ENCODE measurements at regions not wholly inside any gene's neighbourhood (a gene's known extent, or its start where the extent isn't known, plus 50 kb on each side); places are given as distances from the start of the nearest gene placed in this dataset.

DNA sequence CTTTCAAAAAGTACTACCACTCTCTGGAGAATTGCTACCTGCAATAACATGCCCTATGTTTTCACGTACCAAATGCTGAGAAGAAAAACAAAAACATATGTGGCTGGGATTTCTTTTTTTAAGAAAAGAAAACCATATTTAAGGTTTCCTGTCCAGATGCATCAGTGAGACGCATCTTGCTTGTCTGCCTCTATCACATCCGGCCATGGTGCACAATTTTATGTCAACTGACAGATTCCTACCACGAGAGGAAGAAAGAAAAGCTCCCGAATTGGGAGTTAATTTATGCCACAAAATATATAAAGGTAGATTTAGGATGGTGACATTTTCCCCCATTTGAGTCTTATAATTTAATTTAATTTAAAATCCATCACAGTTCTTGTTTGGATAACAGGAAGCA lies 62.3 kb upstream of the COL24A1 start:
- no peaks in the 10 kb centered on the region for H3K4me1 ChIP-seq (ENCODE audit: control insufficient read depth, insufficient read depth, low read length)
- ChIA-PET POLR2A (no interaction called here), RAD21 (ENCODE audit: unreplicated experiment) (no interaction called here), CTCF (no interaction called here), SMC1A (ENCODE audit: uncharacterized antibody, unreplicated experiment) (no interaction called here)
- no peak overlapping the region for H2AFZ ChIP-seq (ENCODE audit: control insufficient read depth, low read depth, low read length)
- no peak overlapping the region for H3K4me3 ChIP-seq
- H3K9ac ChIP-seq (ENCODE audit: control insufficient read depth, insufficient read depth, low read length) = no peak overlapping the region
- H3K4me2 ChIP-seq (ENCODE audit: control insufficient read depth, insufficient read depth) = no peak overlapping the region
- no peaks in the 10 kb centered on the region for H3K79me2 ChIP-seq (ENCODE audit: control insufficient read depth, insufficient read depth, low read length)
- ATAC-seq (no peak), DNase-seq (ENCODE audit: low read depth, low spot score) (no peak), FAIRE-seq (no peak)
- TF ChIP-seq BACH1 (IDR thresholded peaks at IDR 0.05; ENCODE audit: borderline replicate concordance) (no peak), STAT1 (conservative IDR thresholded peaks at IDR 0.05) (no peak), ATF2 (IDR thresholded peaks at IDR 0.05; ENCODE audit: low read length) (no peak)
- BruUV-seq (replicated peaks) = no TSS peak
- in situ Hi-C loops (cut with MboI) = no loop called here
- no peaks in the 10 kb centered on the region for H3K27me3 ChIP-seq (replicated peaks in 1 of 2; ENCODE audit: control insufficient read depth in 2 of 2, insufficient read depth in 2 of 2, low read length in 1 of 2)
- WGBS (ENCODE audit: insufficient coverage, insufficient replicate concordance, low lambda C conversion rate, missing lambda C conversion rate) = 0% methylated on average over 5 of the region's 5 CpGs
- intact Hi-C loops (cut with micrococcal nuclease; ENCODE audit: unreplicated experiment) = no loop called here
- no peak overlapping the region for H3K27ac ChIP-seq (ENCODE audit: control insufficient read depth, insufficient read depth)
- no peaks in the 10 kb centered on the region for H4K20me1 ChIP-seq (ENCODE audit: control insufficient read depth, insufficient read depth)
- H3K9me3 ChIP-seq (replicated peaks; ENCODE audit: control insufficient read depth, insufficient read depth, low read length) = no peaks in the 10 kb centered on the region
- H3K36me3 ChIP-seq (ENCODE audit: control insufficient read depth in 2 of 2, insufficient read depth in 2 of 2, low read length in 1 of 2) = no peaks in the 10 kb centered on the region

GRCh38 chr1:86214605-86215004 lies 58.0 kb upstream of the COL24A1 start:
- no peak for FAIRE-seq
- no peaks in the 10 kb centered on the region for H4K20me1 ChIP-seq (ENCODE audit: control insufficient read depth, insufficient read depth)
- SMC1A ChIA-PET (ENCODE audit: uncharacterized antibody, unreplicated experiment) = no interaction called here

More at GRCh38 chr1:86214605-86215004, 58.0 kb upstream of the COL24A1 start:
- Histone ChIP-seq H3K9me3 (replicated peaks; ENCODE audit: control insufficient read depth, insufficient read depth, low read length) (no peaks in the 10 kb centered on the region), H3K27me3 (replicated peaks in 1 of 2; ENCODE audit: control insufficient read depth in 2 of 2, insufficient read depth in 2 of 2, low read length in 1 of 2) (no peaks in the 10 kb centered on the region), H3K9ac (ENCODE audit: control insufficient read depth, insufficient read depth, low read length) (no peak overlapping the region), H3K4me2 (ENCODE audit: control insufficient read depth, insufficient read depth) (no peak overlapping the region), H3K36me3 (ENCODE audit: control insufficient read depth in 2 of 2, insufficient read depth in 2 of 2, low read length in 1 of 2) (no peaks in the 10 kb centered on the region), H3K4me1 (ENCODE audit: control insufficient read depth, insufficient read depth, low read length) (no peaks in the 10 kb centered on the region), H3K4me3 (no peak overlapping the region), H2AFZ (ENCODE audit: control insufficient read depth, low read depth, low read length) (no peak overlapping the region), H3K27ac (ENCODE audit: control insufficient read depth, insufficient read depth) (no peak overlapping the region), H3K79me2 (ENCODE audit: control insufficient read depth, insufficient read depth, low read length) (no peaks in the 10 kb centered on the region)
- 91% methylated on average over 2 of the region's 2 CpGs for WGBS (ENCODE audit: insufficient coverage, insufficient replicate concordance, low lambda C conversion rate, missing lambda C conversion rate)
- CTCF ChIA-PET = interaction anchor here (0.7 kb wide), 1 partner anchor 115 kb away, joined by 3 read pairs; no protein-coding TSS in a partner anchor
- TF ChIP-seq, protein P1, sequence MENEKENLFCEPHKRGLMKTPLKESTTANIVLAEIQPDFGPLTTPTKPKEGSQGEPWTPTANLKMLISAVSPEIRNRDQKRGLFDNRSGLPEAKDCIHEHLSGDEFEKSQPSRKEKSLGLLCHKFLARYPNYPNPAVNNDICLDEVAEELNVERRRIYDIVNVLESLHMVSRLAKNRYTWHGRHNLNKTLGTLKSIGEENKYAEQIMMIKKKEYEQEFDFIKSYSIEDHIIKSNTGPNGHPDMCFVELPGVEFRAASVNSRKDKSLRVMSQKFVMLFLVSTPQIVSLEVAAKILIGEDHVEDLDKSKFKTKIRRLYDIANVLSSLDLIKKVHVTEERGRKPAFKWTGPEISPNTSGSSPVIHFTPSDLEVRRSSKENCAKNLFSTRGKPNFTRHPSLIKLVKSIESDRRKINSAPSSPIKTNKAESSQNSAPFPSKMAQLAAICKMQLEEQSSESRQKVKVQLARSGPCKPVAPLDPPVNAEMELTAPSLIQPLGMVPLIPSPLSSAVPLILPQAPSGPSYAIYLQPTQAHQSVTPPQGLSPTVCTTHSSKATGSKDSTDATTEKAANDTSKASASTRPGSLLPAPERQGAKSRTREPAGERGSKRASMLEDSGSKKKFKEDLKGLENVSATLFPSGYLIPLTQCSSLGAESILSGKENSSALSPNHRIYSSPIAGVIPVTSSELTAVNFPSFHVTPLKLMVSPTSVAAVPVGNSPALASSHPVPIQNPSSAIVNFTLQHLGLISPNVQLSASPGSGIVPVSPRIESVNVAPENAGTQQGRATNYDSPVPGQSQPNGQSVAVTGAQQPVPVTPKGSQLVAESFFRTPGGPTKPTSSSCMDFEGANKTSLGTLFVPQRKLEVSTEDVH (IDR thresholded peaks at IDR 0.05; ENCODE audit: low read depth, partially characterized antibody) = no peak
- no peak for TF ChIP-seq IKZF1 (conservative IDR thresholded peaks at IDR 0.05)
- TF ChIP-seq, protein P2, sequence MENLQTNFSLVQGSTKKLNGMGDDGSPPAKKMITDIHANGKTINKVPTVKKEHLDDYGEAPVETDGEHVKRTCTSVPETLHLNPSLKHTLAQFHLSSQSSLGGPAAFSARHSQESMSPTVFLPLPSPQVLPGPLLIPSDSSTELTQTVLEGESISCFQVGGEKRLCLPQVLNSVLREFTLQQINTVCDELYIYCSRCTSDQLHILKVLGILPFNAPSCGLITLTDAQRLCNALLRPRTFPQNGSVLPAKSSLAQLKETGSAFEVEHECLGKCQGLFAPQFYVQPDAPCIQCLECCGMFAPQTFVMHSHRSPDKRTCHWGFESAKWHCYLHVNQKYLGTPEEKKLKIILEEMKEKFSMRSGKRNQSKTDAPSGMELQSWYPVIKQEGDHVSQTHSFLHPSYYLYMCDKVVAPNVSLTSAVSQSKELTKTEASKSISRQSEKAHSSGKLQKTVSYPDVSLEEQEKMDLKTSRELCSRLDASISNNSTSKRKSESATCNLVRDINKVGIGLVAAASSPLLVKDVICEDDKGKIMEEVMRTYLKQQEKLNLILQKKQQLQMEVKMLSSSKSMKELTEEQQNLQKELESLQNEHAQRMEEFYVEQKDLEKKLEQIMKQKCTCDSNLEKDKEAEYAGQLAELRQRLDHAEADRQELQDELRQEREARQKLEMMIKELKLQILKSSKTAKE (IDR thresholded peaks at IDR 0.05; ENCODE audit: low read depth, poor library complexity, severe bottlenecking) = no peak
- ATAC-seq (no peak), DNase-seq (ENCODE audit: low read depth, low spot score) (no peak)
- in situ Hi-C loops (cut with MboI) (no loop called here), intact Hi-C loops (cut with micrococcal nuclease; ENCODE audit: unreplicated experiment) (no loop called here)
- BruUV-seq (replicated peaks) = no TSS peak
- RAD21 ChIA-PET (ENCODE audit: unreplicated experiment) = no interaction called here
- POLR2A ChIA-PET = no interaction called here
